HL-60/S4 treated with phorbol 12-myristate 13-acetate at 8.2 ng/mL for 4 days and 3 days (cell line): ENCODE measurements at regions not wholly inside any gene's neighbourhood (a gene's known extent, or its start where the extent isn't known, plus 50 kb on each side); places are given as distances from the start of the nearest gene placed in this dataset.

Source experiments
- in situ Hi-C: fragments of 300-500 bp; cut with MboI; formaldehyde crosslinking; loops from 2 replicates; pipeline ENCODE4 v1.15.0; 2022; ENCODE audit warnings: low sequenced_read_pairs

DNA sequence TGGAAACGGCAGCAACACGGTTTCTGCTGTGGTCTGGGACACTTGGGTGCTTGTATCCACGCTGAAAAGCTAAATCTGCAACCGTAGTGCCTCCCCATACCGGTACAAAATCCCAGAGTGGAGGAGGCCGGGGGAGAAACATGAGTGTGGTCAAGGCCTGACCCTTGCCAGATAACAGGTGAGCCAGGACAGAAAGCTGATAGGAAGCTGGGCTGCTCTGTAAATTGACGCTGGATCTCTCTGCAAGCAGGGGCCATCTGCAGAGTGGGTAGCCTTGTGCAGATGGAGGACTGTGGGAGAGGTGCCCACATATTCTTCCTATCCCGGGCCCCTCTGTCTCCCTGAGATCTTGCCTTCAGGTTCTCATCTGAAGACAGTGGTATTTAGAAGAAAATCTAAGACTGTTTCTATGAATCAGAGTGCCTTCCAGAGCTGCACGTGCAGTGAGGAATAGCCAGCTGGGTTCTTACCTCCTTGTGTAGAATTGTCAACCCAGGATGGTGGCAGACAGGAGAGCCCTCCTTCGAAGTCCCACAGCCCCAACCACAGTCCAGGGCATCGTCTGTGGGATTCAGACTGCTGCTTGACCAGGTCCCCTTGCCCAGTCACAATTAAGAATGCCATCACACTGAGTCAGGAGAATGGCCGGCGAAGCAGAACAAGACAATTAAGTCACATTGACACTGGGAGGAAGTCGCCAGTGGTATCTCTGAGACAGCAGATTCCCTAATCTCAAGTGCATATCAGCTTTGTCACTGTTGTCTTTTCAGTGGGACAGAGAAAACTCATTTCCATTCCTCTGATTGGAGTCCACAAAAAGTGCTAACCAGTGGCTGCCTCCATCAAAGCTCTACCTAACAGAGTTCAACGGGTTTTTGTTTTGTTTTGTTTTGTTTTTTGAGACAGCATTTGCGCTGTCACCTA lies 100.0 kb upstream of the RIPOR2 start:
- in situ Hi-C loops = no loop called here

DNA sequence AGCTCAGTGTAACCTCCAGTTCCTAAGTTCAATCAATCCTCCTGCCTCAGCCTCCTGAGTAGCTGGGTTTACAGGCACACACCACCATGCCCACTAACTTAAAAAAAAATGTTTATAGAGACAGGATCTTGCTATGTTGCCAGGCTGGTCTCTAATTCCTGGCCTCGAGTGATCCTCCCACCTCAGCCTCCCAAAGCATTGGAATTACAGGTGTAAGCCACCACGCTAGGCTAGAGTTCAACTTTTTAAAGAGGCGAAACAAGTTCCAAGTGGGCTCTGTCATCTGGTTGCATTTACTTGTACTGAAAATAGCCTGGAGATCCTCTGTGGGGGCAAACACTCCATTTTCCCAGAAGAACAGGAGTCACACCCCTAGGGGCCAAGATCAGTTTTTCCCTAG lies 100.7 kb upstream of the RIPOR2 start:
- in situ Hi-C loops = no loop called here

DNA sequence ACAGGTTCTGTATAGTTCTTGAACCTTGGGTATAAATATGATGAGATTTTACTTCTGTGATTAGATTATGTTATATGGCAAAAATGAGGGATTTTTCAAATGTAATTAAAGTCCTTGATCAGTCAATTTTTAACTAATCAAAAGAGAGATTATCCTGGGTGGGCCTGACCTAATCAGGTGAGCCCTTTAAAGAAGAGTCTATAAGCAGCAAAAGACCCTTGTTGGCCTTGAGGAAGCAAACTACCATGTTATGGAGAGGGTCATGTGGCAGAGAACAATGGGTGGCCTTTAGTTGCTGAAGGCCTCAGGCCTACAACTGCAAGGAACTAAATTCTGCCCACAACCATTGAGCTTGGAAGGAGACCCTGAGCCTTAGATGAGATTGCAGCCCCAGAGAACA lies 102.5 kb upstream of the RIPOR2 start:
- in situ Hi-C loops = no loop called here

DNA sequence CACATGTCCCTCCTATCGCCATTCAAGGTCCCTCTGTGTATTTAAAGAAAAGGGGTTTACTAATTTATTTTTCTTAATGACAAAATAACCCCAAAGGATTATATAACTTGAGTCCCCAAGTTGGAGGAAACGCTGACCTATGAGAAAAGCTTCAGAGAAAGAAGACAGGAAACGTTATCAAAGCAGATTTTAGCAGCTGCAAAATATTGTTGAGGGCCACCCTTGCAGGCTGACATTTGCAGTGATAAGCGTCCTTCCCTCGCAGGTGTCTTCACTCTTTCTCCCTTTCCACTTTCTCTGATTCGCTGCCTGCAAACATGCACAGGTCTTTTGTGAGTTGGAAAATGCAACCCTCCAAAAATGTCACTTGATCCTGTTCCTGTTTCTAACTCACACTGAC lies 103.2 kb upstream of the RIPOR2 start:
- in situ Hi-C loops = no loop called here

DNA sequence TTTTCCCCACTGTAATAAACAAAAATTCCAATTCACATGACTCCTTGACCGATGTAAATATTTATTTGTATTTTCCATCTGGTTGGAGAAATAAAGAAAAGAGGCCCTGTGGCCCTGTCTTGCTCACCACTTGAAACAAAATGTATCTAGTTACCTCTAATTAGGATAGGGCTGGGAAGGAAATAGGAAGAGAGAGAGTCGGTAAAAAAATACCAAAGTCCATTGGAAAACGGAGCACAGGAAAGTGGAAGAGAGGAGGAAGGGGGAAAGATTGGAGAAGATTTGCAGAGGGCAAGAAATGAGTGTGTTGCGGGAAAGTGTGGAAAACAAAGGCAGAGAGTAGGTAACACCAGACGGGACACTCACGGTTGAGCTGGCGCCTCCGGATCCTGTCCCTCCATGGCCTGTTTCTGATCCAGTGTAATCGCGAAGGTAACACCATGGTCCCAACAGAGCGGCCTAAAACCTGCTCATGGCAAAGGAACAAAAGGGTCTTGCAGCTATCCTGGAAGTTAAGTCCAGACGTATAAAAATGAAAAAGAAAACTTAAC lies 105.8 kb upstream of the RIPOR2 start:
- in situ Hi-C loops = no loop called here

DNA sequence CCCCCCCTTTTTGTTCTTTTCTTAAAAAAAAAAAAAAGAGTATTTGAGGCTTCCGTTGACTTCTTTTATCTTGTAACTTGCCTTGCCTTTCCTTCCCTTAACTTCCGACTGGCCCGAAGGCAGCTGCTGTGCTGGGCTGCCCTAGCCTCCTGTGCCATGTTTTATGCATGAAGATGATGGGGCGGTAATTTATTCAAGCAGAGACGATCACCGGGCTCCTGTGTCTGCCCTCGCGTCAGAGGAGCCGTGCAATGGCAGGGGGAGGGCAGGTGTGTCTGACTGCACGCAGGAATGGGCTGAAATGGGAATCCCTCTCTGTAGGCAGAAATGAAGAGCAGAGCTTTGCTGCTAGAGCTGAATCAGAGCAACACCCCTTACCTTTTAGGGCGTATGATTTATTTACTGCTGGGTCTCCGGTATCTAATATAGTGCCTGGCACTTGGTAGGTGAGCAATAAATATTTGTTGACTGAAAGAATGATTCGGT lies 106.3 kb upstream of the RIPOR2 start:
- in situ Hi-C loops = no loop called here

DNA sequence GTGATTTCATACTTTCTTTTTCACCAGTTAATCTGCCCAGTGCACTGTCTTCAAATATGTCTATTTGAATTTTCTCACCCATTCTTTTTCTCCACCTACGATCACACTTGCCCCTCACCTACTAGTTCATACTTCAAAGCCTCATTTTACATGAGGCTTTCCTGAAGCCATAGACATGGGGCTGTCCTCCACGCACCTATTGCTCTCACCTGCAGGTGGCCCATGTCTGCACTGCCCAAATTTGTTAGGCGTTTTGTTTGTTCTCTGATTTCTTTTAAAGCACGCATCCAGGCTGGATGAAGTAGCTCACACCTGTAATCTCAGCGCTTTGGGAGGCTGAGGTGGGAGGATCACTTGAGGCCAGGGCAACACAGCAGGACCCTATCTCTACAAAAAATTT lies 106.8 kb upstream of the RIPOR2 start:
- in situ Hi-C loops = no loop called here

DNA sequence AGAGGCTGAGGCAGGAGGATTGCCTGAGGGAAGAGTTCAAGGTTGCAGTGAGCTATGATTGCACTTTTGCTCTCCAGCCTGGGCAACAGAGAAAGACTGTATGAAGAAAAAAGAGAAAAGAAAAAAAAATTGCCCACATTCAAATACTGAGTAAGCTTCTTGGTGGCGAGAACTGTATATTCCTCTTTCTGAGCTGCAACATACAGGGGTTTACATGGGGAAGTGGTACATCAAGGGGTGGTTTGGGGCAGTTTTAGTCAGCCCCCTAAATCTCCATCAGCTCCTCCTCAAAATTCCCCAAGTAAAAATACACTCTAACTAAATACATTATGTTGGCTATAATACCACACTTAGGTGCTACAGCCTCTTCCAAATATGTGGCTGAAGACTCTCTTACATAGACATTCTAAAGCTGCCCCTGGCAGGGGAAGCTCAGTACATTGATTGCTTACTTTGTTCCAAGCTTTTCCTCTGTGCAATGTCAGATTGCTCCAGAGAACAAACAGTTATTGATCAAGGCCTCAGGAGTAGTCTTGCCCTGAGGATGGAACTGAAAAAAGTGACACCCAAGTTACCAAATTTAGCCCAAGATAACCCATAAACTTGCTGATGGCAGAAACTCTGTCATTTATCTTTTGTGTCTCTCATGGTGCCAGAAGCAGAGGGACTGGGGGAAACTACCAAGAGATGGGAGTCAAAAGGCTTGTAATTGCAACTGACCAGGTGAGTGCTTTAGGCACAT lies 107.4 kb upstream of the RIPOR2 start:
- in situ Hi-C loops = no loop called here

DNA sequence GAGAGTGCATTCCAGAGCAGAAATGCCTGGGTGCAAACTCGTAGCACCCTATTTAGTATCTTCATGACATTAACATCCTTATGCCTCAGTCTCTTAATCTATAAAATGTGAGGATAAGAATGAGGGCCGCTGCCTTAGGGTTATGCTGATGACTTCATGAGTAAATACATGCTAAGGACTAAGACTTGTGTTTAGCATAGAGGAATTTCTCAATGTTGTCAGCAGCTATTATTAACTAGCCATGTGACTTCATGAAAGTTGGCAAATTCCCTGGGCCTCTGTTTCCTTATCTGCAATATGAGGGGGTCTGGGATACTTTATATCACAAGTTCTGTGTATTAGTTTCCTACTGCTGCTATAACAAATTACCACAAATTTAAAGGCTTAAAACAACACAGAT lies 108.1 kb upstream of the RIPOR2 start:
- in situ Hi-C loops = no loop called here

DNA sequence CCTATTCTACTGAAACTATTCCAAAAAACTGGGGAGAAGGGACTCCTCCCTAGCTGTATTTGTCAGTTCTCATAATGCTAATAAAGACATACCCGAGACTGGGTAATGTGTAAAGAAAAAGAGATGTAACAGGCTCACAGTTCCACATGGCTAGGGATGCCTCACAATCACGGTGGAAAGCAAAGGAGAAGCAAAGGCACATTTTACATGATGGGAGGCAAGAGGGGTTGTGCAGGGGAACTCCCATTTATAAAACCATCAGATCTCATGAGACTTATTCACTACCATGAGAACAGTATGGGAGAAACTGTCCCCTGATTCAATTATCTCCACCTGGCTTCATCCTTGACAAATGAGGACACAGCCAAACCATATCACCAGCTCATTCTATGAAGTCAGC lies 111.2 kb upstream of the RIPOR2 start:
- in situ Hi-C loops = no loop called here

DNA sequence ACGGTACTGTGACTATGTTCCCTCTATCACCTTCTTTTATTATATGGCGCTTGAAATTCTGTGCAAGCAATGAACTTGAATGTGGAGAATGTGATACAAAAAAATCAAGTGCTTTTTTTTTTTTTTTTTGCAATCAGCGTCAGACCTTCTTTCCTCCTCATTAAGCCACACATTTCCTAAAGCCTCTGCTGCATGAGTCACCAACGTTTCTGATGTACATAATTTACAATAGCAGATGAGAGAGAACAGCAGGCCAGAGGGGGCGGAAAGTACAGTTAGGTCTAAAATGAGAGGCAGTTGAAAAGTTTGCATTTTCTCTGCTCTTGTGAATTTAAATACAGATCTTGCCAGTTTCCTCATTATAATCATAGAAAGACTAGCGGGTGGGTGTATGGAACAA lies 114.6 kb upstream of the RIPOR2 start:
- in situ Hi-C loops = no loop called here

DNA sequence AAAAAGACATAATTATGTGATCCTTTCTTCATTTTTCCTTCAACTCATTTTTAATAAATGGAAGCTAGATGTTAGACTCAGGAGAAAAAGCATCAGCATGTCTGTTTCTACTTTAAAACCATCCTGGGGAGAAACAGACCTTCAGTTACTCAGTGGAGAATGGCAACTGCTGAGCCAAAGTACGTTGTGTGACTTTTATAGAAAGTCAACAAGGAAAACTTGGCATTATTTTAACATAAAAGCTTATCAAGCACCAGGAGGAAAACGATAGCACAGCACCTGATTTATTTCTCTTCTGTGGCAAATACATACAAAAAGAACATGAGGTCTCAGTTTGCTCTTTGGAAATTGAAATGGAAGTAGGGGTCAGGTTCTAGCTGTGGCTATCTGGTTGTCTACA lies 115.3 kb upstream of the RIPOR2 start:
- in situ Hi-C loops = no loop called here

DNA sequence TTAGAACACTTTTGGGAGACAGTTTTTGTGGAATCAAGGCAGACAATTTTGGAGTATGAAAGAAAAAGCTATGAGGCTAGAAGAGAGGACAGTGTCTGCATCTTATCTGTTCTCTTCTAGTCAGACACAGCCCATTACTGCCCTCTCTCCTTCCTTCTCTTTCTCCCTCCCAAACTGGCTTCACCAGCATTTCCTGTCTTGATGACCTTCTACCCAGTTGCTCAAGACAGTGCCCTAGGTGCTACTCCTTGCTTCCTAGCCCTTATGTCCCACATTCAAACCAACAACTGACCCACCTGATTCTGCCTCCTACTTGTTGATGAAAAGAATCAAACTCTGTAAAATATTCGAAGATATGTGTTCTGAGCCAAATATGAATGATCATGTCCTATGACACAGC lies 116.4 kb upstream of the RIPOR2 start:
- in situ Hi-C loops = no loop called here

DNA sequence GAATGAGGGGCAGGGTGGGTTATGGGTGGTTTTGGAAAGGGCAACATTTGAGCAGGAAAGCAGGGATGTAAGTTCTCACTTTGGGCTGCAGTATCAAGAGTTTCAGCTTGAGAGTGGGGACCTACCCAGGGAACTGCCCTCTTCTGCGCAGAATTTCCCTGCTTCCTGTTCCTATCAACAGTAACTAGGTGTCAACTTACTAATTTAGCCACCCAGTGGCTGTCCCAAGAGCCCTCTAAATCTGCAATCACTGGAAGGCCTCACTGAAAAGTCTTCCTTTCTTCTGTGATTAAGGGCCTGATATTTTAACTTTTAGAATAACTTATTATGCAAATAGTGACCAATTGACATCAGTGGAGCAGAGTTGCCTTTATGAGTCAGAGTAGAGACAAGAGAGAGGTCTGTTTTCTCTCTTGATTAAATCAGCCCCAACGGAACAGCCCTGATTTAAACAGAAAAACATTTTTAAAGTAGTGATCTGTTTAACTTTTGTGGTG lies 118.2 kb upstream of the RIPOR2 start:
- in situ Hi-C loops = no loop called here

DNA sequence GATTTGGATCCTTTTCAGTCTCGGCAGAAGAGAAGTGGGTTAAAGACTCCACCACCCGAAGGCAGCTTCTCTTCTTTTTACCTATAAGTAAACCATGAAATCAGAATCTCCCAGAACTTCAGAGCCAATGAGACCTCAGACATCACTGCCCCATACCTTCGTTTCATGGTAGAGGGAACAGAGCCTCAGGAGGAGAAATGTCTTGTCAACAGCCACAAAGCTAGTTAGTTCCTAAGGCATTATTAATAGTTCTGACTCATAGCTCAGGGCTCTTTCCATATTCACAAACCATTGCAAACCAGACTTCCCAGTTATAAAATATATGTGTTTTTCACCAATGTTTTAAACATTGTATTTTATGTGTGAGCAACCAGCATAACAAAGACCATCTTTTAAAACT lies 118.7 kb upstream of the RIPOR2 start:
- in situ Hi-C loops = no loop called here

DNA sequence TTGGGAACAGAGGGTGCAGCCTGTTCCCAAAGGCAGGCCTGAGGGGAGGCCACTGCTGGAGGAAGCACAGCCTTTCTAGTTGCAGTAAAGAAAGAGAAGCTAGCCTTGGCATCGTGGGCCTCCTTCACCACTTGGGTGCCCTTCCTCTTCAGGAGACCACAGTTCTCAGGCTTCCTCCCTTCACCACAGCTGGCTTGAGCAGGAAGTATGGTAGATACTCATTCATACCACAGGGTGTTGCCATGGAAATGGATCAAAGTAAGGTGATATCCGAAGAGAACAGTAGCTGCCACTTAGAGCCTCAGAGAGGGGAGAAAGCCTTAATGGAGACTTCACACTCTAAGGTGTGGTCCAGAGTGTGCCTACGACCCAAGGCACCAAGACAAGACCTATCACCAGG lies 120.4 kb upstream of the RIPOR2 start:
- in situ Hi-C loops = no loop called here

DNA sequence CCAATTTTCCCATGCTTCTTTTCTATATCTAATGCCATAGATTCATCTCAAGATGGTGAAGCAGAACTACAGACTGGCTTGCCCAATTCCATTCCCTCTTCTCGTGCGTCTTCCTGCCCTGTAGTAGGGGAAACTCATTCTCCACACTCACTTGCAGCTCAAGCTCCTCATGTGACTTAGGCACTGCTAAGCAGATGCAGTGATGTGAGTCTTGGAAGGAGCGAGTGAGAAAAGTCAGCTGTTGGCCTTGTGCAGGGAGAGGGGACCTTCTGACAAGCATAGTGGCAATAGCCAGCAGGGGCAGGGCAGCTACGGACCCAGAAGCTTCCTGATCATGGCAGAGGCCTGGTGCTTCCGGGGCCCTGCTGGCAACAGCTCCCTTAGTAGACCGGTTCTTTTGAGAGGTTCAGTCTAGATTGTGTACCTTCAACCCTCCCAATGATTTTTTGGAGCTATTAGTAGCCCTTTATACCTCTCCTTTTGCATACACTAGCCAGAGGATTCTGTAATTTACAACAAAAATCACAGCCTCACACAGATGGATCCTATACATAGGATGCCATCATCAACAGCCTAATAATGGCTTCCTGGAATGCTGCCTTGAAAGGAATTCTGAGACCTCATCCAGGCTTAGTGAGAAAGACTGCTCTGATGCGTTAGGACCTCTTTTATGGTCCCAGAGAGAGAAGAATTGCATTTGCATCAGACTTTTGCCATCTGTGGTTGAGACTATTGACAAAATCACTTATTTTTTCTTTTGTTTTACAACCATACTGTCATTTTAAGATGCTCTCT lies 121.5 kb upstream of the RIPOR2 start:
- in situ Hi-C loops = no loop called here

DNA sequence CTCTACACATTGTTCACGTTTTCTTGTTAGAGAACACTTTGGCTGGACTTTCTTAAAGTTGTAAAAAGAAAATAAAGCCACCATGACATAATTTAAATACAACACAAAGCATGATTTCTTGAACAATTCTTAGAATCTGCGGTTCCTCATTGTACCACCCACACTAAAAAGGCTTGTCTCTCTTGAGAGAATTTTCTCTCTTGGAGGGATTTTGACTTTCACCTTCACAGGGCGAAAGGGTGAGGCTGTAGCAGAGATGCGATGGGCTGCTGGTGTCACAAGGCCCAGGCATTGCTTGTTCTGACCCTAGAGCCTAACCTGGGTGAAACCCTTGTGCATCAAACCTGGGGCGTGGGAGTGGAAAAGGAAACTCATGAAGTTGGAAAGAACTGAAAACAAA lies 122.7 kb upstream of the RIPOR2 start:
- in situ Hi-C loops = no loop called here

DNA sequence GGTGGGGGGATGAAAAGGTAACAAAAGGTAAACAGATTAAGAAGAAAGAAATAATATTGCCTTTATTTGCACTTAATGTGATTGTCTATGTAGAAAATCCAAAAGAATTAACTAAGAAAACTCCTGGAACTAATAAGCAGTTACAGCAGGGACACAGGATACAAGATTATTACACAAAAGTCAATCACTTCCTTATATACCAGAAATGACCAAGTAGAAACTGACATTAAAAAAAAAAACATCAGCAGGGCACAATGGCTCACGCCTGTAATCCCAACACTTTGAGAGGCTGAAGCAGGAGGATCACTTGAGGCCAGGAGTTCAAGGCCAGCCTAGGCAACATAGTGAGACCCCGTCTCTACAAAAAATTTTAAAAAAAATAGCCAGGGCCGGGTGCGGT lies 123.2 kb upstream of the RIPOR2 start:
- in situ Hi-C loops = no loop called here

DNA sequence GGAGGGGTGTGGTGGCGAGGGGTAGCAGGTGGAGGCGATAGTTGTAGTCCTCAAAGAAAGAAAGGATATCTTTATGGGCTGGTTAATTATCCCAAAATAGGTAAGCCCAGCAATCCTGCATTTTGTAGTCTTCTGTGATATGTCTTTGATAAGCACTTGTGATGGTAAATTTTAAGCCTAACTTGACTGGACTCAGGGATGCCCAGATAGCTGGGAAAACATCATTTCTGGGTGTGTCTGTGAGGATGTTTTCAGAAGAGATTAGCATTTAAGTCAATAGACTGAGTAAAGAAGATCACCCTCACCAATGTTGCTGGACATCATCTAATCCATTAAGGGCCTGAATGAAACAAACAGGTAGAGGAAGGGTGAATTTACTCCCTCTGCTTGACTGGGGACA lies 124.8 kb upstream of the RIPOR2 start:
- in situ Hi-C loops = no loop called here
